ENCODE measurements at regions not wholly inside any gene's neighbourhood (a gene's known extent, or its start where the extent isn't known, plus 50 kb on each side); places are given as distances from the start of the nearest gene placed in this dataset.
"Not testable (repeated sequence)": the region's sequence is repeated elsewhere in the genome, so short reads cannot be mapped to it uniquely, and the experiment has no call there.

GRCh38 chr2:234880551-234881211, 71.1 kb upstream of the SH3BP4 start:
- no peak overlapping the region for H3K4me3 ChIP-seq (ENCODE audit: low read length)
- TF ChIP-seq CTCF (conservative IDR thresholded peaks at IDR 0.05; ENCODE audit: low read length), result no peak
- DNase-seq (ENCODE audit: low read depth), result peak; percentile 40

DNA sequence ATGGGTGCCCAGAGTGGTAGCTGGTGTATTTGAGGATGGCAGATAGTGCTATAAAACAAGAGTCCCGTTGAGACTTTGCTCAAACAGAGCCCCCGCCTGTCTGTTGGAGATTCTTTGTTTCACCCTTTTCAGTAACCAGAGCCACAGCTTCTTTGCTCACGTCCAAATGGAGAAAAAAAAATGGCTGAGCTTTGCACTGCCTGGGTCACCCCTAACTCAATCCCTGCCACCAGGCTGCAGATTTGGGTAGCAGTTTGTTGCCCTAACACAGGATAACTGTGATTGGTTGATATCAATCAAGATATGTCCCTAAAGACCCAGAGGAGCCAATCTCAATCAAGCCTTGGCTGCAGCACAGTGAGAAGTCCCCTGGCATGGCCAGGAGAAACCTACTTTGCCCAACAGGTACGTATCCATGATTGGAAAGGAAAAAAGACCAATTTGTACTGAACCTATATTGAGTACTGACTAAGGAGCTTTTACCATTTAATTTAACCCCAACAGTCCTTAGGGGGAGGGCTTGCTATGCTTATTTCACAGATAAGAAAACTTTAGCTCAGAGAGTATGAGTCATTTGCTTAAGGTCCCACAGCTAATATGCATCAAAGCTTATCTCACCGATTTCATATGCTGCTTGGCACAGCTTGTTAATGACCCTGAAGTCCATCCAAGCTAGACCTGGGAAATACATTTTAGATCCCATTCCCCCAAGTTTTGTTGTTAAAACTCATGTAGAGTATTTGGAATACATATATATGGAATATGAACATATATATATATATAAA, 72.0 kb upstream of the SH3BP4 start:
- TF ChIP-seq CTCF (conservative IDR thresholded peaks at IDR 0.05; ENCODE audit: low read length), result no peak
- H3K4me3 ChIP-seq (ENCODE audit: low read length), result no peak overlapping the region
- no peak for DNase-seq (ENCODE audit: low read depth)

GRCh38 chr2:234876621-234877020, 75.2 kb upstream of the SH3BP4 start:
- not testable (repeated sequence) for DNase-seq (ENCODE audit: low read depth); H3K4me3 ChIP-seq (ENCODE audit: low read length)

- no peak for TF ChIP-seq CTCF (conservative IDR thresholded peaks at IDR 0.05; ENCODE audit: low read length)
- DNase-seq (ENCODE audit: low read depth), result no peak
- H3K4me3 ChIP-seq (ENCODE audit: low read length), result no peak overlapping the region
Observed at GRCh38 chr2:234874347-234875046, 77.3 kb upstream of the SH3BP4 start.

DNA sequence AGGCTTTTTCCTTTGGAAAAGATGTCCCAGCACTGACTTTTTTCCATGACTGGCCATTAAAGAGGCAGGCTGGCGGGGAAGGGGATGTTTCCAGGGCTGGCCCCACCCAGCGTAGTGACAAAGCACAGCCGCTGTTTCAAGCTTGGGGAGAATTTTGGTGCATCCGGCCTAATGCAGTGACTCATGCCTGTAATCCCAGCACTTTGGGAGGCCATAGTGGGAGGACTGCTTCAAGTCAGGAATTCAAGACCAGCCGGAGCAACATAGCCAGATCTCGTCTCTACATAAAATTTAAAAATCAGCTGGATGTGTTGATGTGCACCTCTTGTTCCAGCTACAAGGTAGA, 78.0 kb upstream of the SH3BP4 start:
- DNase-seq (ENCODE audit: low read depth), result peak; percentile 65
- H3K4me3 ChIP-seq (ENCODE audit: low read length), result no peak overlapping the region
- TF ChIP-seq CTCF (conservative IDR thresholded peaks at IDR 0.05; ENCODE audit: low read length), result no peak

DNA sequence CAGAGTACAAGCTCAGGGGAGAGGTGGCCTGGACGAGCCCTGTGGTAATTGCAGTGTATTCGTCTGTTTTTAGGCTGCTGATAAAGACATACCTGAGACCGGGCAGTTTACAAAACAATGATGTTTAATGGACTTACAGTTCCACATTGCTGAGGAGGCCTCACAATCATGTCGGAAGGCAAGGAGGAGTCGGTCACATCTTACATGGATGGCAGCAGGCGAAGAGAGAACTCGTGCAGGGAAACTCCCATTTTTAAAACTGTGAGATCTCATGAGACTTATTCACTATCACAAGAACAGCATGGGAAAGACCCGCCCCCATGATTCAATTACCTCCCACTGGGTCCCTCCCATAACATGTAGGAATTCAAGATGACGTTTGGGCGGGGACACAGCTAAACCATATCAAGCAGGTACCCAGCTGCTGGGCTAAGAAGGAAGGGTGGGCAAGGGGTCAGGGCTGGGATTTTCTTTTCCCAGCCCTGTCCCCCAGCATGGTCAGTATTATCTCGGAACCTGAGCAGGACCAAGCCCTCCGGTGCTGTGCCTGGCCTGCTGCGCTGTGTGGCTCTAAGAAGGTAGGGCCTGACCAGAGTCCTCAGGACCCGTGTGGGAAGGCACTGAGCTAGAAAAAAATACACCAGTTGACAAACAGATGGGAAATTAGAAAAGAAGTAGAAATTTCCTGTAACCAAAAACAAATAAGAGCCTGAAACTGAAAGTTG, 78.6 kb upstream of the SH3BP4 start:
- TF ChIP-seq CTCF (conservative IDR thresholded peaks at IDR 0.05; ENCODE audit: low read length), result no peak
- DNase-seq (ENCODE audit: low read depth), result no peak
- no peak overlapping the region for H3K4me3 ChIP-seq (ENCODE audit: low read length)

- no peak for DNase-seq (ENCODE audit: low read depth)
- TF ChIP-seq CTCF (conservative IDR thresholded peaks at IDR 0.05; ENCODE audit: low read length), result no peak
- H3K4me3 ChIP-seq (ENCODE audit: low read length), result no peak overlapping the region
Observed at GRCh38 chr2:234869969-234870368, 81.8 kb upstream of the SH3BP4 start.
